T1000 (cell line): ENCODE measurements at regions not wholly inside any gene's neighbourhood (a gene's known extent, or its start where the extent isn't known, plus 50 kb on each side); places are given as distances from the start of the nearest gene placed in this dataset.
"Not testable (repeated sequence)": the region's sequence is repeated elsewhere in the genome, so short reads cannot be mapped to it uniquely, and the experiment has no call there.

Experiments
- DNase-seq: peaks from one replicate; lab custom pipeline; 2025; ENCODE audit warnings: mixed read lengths; lab: John Stamatoyannopoulos, UW

DNA sequence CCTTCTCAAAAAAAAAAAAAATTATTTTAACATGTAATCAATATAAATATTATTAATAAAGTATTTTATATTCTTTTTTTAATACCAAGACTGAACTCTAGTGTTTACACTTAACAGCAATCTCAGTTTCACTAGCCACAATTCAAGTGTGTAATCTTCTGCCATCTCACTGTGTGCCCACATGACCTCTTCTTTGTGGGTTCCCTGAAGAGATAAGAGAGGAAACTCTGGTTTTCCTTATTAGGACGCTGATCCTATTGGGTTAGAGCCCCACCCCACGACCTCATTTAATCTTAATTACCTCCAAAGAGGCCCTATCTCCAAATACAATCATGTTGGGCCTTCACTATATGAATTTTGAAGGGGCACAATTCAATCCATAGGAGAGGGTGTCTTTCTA, 177.6 kb downstream of the STK31 start:
- no peak for DNase-seq

DNA sequence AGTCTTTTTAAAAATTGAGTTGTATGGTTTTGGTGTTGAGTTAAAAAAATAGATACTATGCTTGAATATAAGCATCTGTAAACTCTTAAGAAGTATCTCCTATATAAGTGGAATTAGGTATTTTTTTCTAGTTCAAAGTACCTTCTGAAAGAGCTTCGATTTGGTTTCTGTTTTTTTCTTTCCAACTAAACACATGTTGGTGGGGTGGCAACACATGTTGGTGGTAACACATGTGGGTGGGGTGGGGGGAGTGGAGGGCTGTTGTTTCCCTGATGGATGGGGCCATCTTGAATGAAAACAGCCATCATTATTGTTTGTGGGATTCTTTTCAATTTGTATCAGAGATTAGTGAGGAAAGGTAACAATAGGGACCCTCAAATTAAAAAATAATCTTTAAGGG, 178.9 kb downstream of the STK31 start:
- no peak for DNase-seq

DNA sequence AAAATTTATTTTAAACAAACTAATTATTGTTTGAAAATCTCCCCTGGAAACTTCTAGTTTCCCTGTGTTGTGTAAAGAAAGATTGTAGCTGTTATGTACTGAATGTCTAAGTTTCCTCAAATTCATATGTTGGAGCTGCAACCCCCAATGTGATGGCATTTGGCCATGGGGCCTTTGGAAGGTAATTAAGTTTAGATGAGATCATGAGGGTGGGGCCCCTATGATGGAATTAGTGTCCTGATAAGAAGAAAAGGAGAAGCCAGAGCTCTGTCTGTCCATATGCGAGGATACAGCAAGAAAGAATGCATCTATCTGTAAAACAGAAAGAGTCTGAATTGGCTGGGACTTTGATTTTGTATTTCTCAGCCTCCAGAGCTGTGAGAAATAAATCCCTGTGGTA, 179.5 kb downstream of the STK31 start:
- no peak for DNase-seq

DNA sequence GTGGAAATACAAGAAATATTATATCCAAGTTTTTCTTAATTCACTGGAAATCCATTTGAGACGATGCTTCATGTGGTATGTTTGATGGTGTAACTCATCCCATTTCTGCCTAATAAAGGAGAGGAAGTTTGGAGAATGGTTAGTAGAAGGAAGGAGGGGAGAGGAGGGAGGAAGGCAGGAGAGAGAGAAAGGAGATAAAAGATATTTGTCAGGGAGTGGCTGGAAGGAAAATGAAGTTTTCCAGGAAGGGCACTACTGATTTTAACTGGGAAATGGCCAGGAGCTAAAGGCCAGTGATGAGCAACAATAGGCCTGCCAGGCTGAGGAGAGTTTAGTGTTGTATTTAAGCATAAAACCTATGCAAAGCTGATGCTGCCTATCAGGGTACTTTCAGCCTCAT, 182.0 kb downstream of the STK31 start:
- DNase-seq = no peak

DNA sequence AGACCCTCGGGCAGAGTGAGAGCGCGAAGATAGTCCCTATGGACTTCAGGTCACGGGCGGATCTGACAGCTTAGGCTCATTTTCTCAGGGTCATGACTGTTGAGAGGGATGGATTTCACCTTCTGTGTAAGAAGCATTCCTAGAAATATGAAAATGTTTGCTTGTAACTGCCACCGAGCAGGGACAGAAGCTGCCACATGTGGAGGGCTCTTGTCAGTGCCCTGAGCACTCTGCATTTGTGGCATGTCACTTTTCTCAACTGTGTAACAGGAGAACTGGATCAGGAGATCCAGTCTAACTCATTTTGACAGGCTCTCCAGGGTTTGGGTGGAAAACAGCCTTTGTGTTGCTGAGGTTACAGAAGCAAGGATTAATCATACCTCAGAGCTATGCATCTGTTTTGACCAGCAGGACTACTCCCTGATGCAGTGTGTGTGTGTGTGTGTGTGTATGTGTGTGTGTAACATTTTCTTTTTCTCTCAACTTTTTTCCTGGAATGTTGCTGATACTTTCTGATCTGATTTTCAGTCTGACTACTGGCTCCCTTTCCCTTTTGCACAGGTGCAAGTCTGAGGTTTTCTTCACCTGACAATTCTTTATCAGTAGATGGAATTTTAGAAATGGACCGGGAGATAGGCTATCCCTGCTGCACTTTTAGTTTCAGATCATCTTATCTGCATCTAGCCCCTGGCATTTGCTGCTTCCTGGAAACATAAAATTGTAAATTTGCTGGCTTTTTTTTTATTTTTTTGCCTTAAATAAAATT, 183.3 kb downstream of the STK31 start:
- DNase-seq = no peak

DNA sequence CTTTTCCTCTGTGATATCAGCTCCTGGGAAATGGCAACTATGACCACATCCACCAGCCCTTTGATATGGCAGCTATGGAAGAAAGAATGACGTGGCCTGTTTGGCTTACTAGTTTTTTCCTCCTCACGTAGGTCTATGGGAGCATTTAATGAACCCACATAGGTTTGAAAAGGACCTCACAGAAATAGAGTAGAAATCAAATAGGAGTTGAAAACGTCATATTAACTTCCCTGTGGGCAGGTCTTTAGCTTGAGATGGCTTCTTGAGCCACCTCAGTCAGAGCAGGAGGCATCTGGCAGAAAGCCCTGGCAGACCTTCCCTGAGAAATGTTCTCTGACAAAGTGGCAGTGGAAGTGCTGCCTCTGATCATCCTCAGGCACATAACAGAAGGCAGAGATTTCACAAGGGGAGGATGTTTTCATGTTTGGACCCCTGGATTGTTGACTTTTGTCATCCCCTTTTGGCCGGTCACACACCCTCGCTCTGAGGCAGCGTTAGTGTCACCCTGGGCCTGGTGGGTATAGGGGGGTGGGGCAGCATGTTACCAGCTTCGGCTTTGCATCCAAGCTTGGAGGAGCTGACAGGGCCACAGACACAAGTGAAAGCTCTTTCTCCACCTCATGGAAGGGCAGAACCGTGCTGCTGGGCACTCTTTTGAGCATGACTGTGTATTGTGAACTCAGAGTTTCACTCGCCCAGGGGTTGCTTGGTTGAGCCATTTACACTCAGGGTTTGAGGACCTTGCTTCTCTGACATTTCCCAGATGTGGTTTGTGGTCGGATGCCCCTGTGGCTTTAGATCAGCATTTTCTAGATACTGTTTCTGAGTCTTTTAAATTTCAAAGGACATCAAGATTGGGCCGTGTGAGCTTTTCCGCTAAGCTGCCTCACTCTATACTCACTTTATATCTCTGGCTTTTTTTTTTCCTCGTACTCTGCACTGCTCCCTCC, 184.2 kb downstream of the STK31 start:
- no peak for DNase-seq

DNA sequence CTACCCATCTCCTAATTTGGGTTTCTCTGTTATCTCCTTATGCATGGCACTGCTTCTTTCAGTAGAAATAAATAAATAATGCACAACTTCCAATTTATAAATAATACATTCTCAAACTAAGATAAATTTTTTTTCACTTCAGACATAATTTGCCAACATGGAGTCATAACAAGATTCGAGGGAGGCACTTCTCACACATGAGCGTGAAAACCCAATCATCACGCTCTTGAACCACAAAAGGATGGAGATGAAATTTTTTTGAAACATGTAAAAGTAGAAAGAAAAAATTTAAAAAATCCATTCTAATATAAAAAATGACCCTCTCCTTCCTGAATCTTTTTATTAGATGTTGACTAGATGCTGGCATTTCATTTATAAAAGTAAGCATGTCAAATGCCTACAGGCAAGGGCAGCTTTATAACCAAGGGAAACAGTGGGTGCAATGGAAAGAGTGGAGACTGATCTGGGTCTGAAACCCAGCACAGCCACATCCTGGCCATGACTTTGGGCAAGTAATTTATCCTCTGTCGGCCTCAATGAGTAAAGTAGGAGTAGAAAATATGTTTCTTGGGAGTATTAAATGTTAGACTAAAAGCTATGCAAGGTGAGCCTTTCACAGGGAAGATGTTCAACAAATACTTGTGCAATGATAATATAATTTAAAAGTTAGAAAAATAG, 185.0 kb downstream of the STK31 start:
- DNase-seq = no peak

DNA sequence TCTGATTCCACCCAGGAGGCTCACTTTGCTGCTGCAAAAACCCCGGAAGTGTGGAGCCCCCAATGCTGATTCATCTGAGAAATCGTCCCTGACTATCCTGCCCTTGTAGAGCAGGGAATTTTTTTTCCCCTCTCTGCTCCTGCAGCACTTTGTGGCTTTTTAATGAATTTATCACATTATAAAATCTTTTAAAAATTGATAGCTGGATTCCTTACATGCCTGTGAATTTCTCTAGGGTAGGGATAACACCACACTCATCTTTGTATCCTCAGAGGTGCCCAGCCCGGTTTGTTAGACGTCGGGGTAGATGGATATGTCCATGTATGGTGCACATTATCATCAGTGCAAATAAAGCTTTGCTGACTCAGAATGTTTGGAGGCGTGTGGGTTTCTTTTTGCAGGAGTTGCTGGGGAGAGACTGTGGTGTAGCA, 185.7 kb downstream of the STK31 start:
- DNase-seq = no peak

DNA sequence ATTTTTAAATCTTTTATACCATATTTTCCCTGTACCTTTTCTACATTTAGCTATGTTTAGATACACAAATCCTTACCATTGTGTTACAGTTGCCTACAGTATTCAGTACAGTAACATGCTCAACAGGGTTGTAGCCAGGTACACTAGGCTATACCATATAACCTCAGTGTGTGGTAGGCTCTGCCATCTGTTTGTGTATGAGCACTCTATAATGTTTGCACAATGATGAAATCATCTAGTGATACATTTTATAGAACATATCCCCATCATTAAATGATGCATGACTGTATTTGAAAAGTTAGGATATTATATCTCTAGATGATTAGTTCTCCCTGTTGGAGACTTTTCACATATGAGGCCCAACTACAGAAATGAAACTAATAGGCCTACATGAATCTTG, 188.6 kb downstream of the STK31 start:
- DNase-seq = no peak

DNA sequence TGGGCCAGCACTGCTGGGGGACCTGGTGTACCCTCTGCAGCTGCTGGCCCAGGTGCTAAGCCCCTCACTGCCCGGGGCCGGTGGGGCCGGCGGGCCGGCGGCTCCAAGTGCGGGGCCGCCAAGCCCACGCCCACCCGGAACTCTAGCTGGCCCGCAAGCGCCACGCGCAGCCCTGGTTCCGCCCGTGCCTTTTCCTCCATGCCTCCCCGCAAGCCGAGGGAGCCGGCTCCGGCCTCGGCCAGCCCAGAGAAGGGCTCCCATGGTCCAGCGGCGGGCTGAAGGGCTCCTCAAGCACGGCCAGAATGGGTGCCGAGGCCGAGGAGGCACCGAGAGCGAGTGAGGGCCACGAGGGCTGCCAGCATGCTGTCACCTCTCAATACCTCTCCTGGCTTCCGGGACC, 194.9 kb downstream of the STK31 start:
- DNase-seq = not testable (repeated sequence)

DNA sequence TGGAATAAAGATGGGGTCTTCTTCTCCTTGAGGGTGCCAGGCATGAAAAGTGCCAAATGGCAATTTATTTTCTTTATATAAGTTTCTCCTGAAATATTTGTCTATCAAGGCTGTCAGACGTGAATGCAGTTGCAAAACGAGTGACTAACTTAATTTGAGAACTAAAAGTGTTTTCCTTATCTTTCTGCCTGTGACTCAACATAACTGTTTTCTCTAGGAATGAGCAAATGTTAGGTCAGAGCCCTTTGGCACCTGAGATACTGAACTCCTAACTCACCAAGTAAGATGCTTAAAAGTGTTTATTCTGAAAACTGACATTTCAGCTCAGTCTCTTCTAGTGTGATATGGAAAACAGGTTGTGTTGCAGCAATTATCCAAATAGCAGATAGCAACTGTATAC, 197.0 kb downstream of the STK31 start:
- no peak for DNase-seq

DNA sequence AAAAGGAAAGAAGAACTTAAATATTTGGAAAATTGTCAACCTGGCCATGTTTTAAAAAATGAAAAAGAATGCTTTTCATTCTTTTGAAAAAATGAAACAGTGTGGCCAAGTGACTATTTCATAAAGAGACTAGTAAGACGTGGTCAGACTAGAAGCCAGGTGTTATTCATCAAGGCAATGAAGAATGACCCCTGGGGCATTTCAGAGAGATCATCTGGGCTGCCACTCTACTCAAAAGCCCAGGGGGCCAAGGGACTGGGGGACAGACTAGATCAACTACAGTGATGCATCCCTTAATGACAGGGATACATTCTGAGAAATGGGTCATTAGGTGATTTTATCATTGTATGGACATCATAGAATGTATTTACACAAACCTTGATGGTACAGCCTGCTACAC, 199.4 kb downstream of the STK31 start:
- no peak for DNase-seq

DNA sequence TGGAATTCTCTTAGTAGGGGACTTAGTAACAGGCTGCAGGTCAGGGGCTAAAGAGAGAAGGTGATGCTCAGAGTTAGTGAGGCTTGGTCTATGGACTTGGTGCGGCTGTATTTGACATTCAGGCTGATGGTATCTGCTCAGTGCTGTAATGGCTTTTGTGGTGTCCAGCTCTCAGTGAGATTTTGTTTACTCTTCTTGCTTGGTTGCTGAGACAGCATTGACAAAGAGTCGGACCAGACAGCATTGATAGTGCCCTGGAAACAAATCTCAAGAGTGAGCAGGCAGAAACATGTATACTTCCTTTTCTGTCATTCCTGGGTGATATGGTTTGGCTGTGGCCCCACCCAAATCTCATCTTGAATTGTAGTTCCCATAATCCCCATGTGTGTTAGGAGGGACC, 202.0 kb downstream of the STK31 start:
- DNase-seq = no peak

DNA sequence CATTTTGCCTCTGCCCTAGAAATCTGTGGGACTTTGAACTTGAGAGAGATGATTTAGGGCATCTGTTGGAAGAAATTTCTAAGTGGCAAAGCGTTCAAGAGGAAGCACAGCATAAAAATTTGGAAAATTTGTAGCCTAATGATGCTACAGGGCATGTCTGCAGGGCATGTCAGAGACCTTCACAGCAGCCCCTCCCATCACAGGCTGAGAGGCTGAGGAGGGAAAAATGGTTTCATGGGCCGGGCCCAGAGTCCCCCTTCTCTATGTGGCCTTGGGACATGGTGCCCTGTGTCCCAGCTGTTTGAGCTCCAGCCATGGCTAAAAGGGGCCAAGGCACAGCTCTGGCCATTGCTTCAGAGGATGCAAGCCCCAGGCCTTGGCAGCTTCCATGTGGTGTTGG, 203.0 kb downstream of the STK31 start:
- no peak for DNase-seq

DNA sequence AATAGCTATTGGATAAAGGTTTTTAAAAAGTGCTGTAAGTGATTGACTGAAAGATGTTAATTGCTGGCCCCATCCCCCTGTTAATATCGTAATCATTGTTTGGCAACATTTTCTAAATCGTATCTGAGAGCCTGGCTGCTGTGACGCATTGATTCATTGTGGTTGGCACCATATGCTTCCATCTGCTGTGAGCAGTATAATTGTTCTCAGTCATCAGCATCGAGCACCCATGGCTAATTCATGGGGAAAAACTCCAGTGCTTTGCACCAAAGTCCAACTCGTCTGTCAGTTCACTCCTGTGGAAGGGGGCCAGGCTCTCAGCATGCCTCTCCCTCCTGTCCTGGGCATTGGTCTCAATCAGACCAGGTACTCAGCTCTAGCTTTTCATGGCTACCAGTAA, 205.2 kb downstream of the STK31 start:
- DNase-seq = no peak

DNA sequence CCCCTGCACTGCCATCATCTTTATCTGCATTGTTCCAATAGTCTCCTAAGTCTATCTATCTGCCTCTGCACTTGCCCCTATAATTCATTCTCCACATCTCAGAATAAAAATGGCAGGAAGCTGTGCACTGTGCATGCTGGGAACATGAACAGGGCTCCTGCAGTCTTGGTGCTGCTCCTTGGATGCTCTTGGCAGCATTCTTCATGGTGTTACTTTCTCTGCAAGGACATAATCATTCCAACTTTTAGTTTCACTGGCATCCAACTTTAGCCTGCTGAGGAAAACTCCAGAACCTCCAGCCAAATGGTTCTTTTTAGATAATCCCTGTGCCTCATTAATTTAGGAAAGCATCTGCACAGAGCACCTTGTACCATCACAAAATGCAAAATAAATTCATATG, 208.3 kb downstream of the STK31 start:
- DNase-seq = no peak

DNA sequence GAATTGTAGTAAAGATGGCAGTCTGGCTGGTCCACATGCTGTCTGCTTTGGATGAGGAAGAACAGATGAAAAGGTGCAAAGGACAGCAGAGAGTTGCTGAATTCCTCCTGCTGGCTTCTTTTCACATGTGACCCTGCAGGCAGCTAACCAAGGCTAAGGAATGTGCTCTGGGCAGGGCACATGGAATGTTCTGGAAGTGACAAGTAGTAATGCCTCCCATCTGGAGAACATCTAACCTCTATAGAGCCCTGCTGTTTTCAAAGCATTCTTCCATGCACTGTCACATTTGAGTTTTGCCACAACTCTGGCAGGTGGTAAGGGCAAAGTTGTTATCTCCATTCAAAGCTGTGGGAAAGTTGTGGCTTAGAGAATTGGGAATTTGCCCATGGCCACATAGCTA, 208.8 kb downstream of the STK31 start:
- DNase-seq = no peak

DNA sequence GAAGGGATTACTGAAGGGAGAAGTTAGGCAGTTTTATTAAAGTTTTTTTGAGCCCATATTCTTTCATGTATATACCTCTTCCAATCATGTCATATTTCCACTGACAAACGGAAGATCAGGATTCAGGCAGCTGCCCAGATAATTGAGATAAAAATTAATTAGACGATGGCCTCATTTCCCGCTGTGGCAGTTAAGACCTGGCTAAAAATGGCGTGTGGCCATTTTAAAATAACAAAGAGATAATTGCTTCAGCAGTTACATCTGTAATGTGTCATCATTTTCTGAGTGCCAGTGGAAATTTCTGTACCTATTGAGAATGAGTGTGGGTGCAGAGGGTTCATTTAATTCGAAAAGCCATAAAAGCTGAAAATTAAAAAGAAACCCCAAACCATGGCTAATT, 215.1 kb downstream of the STK31 start:
- DNase-seq = no peak

DNA sequence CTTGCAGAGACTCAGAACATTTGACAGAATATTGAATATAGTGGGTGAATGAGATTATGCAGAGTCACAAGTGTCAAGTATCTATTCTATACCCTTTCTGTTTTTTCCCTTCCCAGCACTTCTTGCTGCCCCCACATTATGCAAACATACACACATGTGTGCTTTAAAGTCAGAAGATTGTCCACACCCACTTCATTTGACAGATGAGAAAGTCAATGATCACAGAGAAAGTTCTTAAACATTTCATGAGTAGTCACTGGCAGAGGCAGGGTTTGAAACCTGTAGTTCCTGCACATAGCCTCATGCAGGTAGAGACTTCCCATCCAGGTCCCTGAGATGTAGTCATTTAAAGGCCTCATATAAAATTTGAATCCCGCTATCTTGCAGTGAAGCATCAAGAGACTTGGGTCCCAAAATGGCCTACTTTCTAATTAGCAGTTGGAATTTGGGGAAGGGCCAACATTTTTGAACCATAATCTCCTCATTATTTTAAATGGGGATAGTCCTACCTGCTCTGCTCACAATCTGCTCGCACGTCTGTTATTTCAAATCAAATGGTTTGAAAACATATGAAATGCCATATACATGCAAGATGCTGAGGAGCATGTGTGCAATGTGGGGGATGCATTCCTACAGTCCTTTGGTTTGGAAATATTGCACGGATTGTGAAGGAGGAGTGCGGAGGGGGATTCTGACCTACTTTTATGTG, 217.8 kb downstream of the STK31 start:
- no peak for DNase-seq

DNA sequence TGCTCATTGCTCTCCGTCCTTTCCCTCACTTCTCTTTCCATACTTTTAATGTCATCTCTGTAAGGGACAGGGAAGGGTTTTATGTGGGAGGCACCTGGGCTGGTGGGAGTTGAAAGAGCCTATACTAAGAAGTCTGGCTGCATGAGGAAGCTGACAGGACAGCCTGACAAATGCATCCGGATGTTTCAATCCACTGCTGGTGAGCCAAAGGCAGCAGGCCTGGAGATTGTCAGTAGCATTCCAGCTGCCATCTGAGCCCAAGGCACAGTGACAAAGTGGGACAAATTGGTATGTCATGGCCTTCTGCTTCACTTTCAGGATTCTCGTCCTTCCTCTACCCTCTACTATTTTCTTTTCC, 218.4 kb downstream of the STK31 start:
- DNase-seq = no peak

DNA sequence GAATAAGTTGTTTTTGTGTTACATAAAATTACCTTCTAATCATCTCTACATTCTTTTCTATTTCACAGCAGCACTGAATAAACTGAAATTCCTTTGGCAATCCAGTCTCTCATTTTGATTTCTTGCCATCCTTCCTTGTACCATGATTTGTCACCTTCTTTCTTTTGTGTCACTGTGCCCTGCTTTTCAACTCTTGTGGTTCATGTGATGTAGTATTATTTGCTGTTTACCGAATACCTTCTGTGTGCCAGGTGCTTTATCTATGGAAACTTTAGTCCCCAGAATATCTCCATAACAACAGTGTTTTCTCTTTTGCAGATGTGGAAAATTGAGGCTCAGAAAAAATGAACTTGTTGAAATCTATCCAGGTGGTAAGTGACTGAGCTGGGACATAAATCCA, 220.3 kb downstream of the STK31 start:
- no peak for DNase-seq

DNA sequence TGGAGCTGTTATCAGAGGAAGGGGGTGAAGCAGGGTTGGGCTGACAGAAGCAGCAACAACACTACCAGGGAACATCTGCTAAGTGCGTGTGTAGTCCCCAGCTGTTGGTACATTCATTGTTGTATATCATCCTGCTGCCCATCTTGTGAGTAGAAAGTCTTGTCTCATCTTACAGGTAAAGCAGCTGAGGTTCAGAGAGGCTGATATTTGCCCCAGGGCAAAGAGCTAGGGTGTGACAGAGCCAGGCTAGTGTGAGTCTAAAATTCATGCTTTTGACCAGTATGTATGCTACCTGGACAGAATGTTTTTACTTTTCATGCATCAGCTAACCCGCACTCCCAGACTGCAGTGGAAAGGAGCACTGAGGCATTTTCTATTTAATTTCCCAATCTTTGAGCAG, 221.6 kb downstream of the STK31 start:
- DNase-seq = no peak
